PC-9 (cell line): ENCODE measurements at regions not wholly inside any gene's neighbourhood (a gene's known extent, or its start where the extent isn't known, plus 50 kb on each side); places are given as distances from the start of the nearest gene placed in this dataset.

Experiments
- EZH2 ChIP-seq: fragments of 200-600 bp; sonication (generic); IDR thresholded peaks from 2 replicates; pipeline ENCODE4 v1.8.0; 2017; ENCODE audit warnings: antibody characterized with exemption, low read depth
- TF ChIP-seq, protein P1 (sequence below): fragments of 200-600 bp; sonication (generic); conservative IDR thresholded peaks from 2 replicates; pipeline ENCODE4 v1.6.1; 2017; ENCODE audit warnings: mixed run types, antibody characterized with exemption, mild to moderate bottlenecking, moderate library complexity

- no peak for TF ChIP-seq EZH2
- TF ChIP-seq, protein P1, sequence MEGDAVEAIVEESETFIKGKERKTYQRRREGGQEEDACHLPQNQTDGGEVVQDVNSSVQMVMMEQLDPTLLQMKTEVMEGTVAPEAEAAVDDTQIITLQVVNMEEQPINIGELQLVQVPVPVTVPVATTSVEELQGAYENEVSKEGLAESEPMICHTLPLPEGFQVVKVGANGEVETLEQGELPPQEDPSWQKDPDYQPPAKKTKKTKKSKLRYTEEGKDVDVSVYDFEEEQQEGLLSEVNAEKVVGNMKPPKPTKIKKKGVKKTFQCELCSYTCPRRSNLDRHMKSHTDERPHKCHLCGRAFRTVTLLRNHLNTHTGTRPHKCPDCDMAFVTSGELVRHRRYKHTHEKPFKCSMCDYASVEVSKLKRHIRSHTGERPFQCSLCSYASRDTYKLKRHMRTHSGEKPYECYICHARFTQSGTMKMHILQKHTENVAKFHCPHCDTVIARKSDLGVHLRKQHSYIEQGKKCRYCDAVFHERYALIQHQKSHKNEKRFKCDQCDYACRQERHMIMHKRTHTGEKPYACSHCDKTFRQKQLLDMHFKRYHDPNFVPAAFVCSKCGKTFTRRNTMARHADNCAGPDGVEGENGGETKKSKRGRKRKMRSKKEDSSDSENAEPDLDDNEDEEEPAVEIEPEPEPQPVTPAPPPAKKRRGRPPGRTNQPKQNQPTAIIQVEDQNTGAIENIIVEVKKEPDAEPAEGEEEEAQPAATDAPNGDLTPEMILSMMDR = no peak
Measured at GRCh38 chr1:224044420-224044819, 69.5 kb upstream of the FBXO28 start.
